RPMI7951 (cell line): ENCODE measurements at regions not wholly inside any gene's neighbourhood (a gene's known extent, or its start where the extent isn't known, plus 50 kb on each side); places are given as distances from the start of the nearest gene placed in this dataset.

Experiments used
- DNase-seq: peaks from one replicate; pipeline ENCODE4 v3.0.0-alpha.2; 2012; ENCODE audit warnings: low read depth

GRCh38 chr5:64110222-64110621, 55.4 kb upstream of the RNF180 start:
- no peak for DNase-seq

DNA sequence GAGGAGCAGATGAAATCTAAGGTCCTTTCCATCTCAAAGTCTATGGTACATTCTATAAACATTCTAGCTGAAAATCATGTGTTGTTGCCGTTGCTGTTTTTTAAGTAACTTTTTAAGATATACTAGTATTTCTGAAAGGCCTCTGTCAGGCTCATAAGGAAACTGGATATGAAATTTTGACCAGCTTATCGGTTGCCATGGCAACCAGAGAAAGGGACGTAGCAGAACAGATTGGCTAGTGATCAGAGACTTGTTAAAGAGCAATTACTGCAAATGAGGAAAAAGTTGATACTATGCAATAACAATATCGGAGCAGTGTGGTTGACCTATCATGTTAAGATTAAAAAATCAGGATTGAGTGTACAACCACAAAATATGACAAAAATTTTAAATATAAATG, 57.0 kb upstream of the RNF180 start:
- no peak for DNase-seq

GRCh38 chr5:64100203-64100602, 65.4 kb upstream of the RNF180 start:
- DNase-seq = no peak

- no peak for DNase-seq
Measured at GRCh38 chr5:64096771-64097170, 68.9 kb upstream of the RNF180 start.

GRCh38 chr5:64077589-64077988, 88.1 kb upstream of the RNF180 start:
- no peak for DNase-seq

GRCh38 chr5:64074533-64074932, 91.1 kb upstream of the RNF180 start:
- DNase-seq = peak; percentile 29

DNA sequence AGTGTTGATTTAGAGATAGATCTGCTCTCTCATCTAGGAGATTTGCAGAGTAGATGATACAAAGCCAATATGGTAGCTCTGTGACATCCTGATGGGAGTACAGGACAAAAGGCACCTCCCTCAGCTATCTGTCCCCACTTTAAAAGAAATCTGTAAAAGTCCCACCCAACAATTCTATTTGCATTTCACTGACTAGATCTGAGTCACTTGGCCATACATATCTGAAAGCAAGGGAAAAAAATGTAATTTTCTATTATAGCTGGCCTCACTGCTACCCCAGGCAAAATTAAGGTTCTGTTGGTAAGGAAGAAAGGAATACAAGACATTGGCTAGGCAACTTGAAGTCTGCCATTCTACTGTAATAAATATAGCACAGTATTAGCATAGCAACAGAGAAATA, 96.2 kb upstream of the RNF180 start:
- no peak for DNase-seq

GRCh38 chr5:64050296-64050695, 88.1 kb upstream of the HTR1A start:
- DNase-seq = no peak

DNA sequence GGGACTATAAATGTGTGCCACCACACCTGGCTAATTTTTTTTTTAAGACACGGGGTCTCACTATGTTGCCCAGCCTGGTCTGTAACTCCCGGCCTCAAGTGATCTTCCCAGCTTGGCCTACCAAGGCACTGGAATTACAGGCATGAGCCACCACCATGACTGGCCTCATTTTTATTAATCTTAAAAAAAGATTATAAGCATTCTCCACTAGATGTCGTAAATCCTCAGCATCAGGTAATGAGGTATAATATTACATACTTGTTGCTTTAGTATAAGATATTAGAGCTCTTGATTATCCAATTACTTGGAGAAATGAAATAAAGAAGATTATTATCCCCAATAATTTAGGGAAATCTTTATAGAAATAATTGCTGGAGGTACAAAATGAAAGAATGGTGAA, 78.2 kb upstream of the HTR1A start:
- no peak for DNase-seq

GRCh38 chr5:64026493-64026892, 64.2 kb upstream of the HTR1A start:
- no peak for DNase-seq

- DNase-seq = no peak
Measured at GRCh38 chr5:64019746-64020145, 57.5 kb upstream of the HTR1A start.

GRCh38 chr5:64018966-64019365, 56.7 kb upstream of the HTR1A start:
- DNase-seq = no peak

DNA sequence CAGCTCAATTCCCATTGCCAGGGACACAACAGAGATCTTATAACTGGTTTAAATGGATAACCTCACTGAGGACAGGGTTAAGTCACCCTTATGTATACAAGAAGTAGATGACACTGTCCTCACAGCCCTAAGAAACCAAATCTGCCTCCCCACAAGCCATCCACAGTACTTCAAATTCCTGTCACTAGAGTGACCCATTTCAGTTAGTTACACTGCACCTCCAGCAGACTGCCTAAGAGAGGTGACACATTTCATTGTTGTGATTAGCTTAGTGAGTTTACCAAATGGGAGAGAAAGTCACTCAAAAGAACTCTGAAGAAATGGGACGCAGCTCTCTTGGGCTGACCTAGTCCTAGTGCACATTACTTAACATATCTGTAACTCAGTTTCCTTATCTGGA, 53.6 kb upstream of the HTR1A start:
- DNase-seq = no peak
